BJ (cell line): ENCODE measurements at regions not wholly inside any gene's neighbourhood (a gene's known extent, or its start where the extent isn't known, plus 50 kb on each side); places are given as distances from the start of the nearest gene placed in this dataset.

Experiments
- CTCF ChIA-PET: fragments of 350-600 bp; formaldehyde crosslinking; extraction: SDS; loops from one replicate; lab custom pipeline; 2021; ENCODE audit warnings: antibody characterized with exemption, inconsistent platforms; lab: Yijun Ruan, JAX
- POLR2A ChIA-PET: fragments of 300-600 bp; sonication (Branson Sonifier 250); formaldehyde crosslinking; extraction: SDS; loops from one replicate; lab custom pipeline; 2021; ENCODE audit warnings: antibody characterized with exemption; lab: Charles Lee
- DNase-seq: peaks from one replicate; pipeline ENCODE4 v3.0.0-alpha.2; 2011; ENCODE audit warnings: low read depth
- H3K27me3 ChIP-seq: 2 replicates; pipeline ENCODE4 v1.6.0; 2011; ENCODE audit warnings: low read length; ENCODE audit not compliant: control insufficient read depth, insufficient read depth
- H3K36me3 ChIP-seq: 2 replicates; pipeline ENCODE4 v1.5.1; 2011; ENCODE audit warnings: low read length; ENCODE audit not compliant: control insufficient read depth, insufficient read depth
- H3K4me3 ChIP-seq: 2 replicates; pipeline ENCODE4 v1.5.1; 2011; ENCODE audit warnings: low read depth, mild to moderate bottlenecking, control low read depth, low read length
- TF ChIP-seq, protein P1 (sequence below): IDR thresholded peaks from 2 replicates; pipeline ENCODE4 v1.5.1; 2011; ENCODE audit warnings: low read depth, mild to moderate bottlenecking, control low read depth, inconsistent platforms, low read length, moderate library complexity; ENCODE audit not compliant: insufficient read depth

- Histone ChIP-seq H3K4me3 (no peak overlapping the region), H3K36me3 (no peaks in the 10 kb centered on the region), H3K27me3 (no peaks in the 10 kb centered on the region)
- POLR2A ChIA-PET: no interaction called here
- no peak for DNase-seq
- CTCF ChIA-PET: no interaction called here
- TF ChIP-seq, protein P1, sequence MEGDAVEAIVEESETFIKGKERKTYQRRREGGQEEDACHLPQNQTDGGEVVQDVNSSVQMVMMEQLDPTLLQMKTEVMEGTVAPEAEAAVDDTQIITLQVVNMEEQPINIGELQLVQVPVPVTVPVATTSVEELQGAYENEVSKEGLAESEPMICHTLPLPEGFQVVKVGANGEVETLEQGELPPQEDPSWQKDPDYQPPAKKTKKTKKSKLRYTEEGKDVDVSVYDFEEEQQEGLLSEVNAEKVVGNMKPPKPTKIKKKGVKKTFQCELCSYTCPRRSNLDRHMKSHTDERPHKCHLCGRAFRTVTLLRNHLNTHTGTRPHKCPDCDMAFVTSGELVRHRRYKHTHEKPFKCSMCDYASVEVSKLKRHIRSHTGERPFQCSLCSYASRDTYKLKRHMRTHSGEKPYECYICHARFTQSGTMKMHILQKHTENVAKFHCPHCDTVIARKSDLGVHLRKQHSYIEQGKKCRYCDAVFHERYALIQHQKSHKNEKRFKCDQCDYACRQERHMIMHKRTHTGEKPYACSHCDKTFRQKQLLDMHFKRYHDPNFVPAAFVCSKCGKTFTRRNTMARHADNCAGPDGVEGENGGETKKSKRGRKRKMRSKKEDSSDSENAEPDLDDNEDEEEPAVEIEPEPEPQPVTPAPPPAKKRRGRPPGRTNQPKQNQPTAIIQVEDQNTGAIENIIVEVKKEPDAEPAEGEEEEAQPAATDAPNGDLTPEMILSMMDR: no peak
Measured at GRCh38 chr2:8604262-8604661, 77.6 kb upstream of the ID2 start.

DNA sequence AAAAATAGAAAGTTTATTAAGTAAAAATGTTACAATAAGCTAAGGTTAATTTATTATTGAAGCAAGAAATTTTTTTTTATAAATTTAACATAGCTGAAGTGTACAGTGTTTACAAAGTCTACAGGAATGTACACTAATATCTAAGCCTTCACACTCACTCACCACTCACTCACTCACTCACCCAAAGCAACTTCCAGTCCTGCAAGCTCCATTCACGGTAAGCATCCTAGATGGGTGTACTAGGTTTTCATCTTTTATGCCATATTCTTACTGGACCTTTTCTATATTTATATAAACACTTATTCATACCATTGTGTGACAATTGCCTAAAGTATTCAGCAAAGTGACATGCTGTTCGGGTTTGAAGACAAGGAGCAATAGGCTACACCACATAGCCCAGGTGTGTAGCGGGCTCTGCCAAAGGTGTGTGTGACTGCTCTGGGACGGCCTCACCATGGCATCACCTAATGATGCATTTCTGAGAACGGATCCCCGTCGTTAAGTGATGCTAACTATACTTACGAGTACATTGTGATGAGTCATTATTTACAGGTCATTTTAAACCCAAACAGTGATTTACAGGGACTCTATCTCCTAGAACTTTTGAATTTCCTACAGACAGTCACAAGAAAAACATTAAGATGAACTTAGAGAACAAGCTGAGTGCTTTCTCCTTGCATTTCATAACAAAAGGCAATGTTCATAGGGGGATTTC is 76.3 kb upstream of the ID2 start:
- no peak overlapping the region for H3K4me3 ChIP-seq
- DNase-seq: peak; percentile 10
- no peaks in the 10 kb centered on the region for H3K27me3 ChIP-seq
- no peaks in the 10 kb centered on the region for H3K36me3 ChIP-seq
- ChIA-PET POLR2A (no interaction called here), CTCF (no interaction called here)
- TF ChIP-seq, protein P1: no peak

GRCh38 chr2:8606226-8606625 is 75.6 kb upstream of the ID2 start:
- Histone ChIP-seq H3K36me3 (no peaks in the 10 kb centered on the region), H3K4me3 (no peak overlapping the region), H3K27me3 (no peaks in the 10 kb centered on the region)
- ChIA-PET POLR2A (no interaction called here), CTCF (no interaction called here)
- no peak for DNase-seq
- TF ChIP-seq, protein P1: no peak

DNA sequence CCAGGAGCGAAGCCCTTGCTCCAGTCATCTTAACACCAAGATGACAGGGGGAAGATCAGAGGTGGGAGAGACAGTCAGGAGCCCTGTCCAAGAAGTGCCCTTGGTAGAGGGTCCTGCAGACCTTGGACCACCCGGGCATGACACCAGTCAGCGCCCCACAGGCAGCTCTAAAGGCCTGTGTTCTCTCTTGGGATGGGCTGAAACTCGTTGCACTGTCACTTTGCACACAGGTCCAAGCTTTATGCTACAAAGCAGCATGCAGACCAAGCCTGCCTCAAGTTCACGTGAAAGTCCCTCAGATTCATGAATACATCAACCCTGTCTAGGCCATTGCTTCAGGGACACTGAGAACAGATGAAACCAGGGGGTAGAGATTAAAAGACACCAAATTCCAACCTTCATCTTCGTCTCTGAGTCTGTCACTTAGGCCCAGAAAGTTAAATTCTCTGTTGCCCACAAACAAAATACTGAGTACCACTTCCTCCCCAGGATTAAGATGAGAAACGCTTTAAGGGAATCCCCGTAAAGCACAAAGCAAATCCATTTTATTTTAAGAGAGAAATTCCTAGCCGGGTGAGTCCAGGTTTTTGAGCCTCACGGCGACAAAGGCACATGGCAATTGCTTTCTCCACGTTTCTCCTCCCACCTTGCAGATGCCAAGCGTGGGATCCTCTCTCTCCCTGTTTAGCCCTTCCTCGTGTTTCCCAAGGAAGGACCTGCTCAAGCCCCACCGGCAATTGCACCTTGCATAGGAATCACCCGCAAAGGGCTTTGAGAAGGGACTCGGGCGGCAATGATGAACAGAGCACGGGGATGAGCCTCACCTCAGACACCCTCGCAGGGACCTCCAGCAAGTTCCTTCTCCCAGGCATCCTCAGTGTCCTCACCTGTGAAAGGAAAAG is 75.0 kb upstream of the ID2 start:
- CTCF ChIA-PET: no interaction called here
- Histone ChIP-seq H3K36me3 (no peaks in the 10 kb centered on the region), H3K27me3 (no peaks in the 10 kb centered on the region), H3K4me3 (no peak overlapping the region)
- DNase-seq: no peak
- TF ChIP-seq, protein P1: no peak
- POLR2A ChIA-PET: interaction anchor here (0.6 kb wide), 1 partner anchor 680 kb away, joined by 4 read pairs; no protein-coding TSS in a partner anchor

DNA sequence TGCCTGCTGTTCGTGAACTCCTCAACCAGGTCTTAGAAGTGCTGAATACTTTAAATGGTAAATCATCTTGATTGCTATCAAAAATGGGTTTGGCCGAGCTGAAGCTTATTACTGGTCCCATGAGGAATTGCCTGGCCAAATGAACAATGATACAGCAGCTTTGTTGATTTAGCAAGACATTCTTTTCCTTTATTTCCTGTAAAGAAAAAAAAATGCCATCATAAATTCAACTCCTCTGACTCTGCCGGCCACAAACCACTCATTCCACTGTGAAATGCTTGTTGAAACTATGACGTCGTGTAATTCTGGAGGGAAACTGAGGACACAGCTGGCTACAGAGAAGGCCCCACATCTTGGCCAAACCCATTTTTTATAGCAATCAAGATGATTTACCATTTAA is 74.2 kb upstream of the ID2 start:
- H3K27me3 ChIP-seq: no peaks in the 10 kb centered on the region
- TF ChIP-seq, protein P1: no peak
- DNase-seq: peak; percentile 72
- ChIA-PET POLR2A (interaction anchor here (0.6 kb wide), 1 partner anchor 679 kb away, joined by 4 read pairs; no protein-coding TSS in a partner anchor), CTCF (no interaction called here)
- no peak overlapping the region for H3K4me3 ChIP-seq
- H3K36me3 ChIP-seq: no peaks in the 10 kb centered on the region
